K562 (cell line): ENCODE measurements at regions not wholly inside any gene's neighbourhood (a gene's known extent, or its start where the extent isn't known, plus 50 kb on each side); places are given as distances from the start of the nearest gene placed in this dataset.
A peak's percentile ranks its signal among the peaks of the same experiment; 100 is the strongest.

ENCODE experiments used
- BMI1 ChIP-seq: fragments of 150-350 bp; IDR thresholded peaks from 2 replicates; pipeline ENCODE4 v1.6.1; 2014; ENCODE audit warnings: low read length
- ILF3 ChIP-seq: fragments of 450-650 bp; IDR thresholded peaks from 2 replicates; pipeline ENCODE4 v1.6.1; 2018; ENCODE audit warnings: antibody characterized with exemption, mild to moderate bottlenecking, moderate library complexity, borderline replicate concordance
- IRF1 ChIP-seq: sonication (generic); formaldehyde crosslinking; IDR thresholded peaks from 2 replicates; pipeline ENCODE4 v1.8.0; 2022; ENCODE audit warnings: missing genetic modification reagents, mild to moderate bottlenecking, borderline replicate concordance
- KLF6 ChIP-seq: fragments of 250-450 bp; sonication (Bioruptor Pico); IDR thresholded peaks from 2 replicates; pipeline ENCODE4 v1.4.0; 2020; ENCODE audit warnings: mild to moderate bottlenecking, moderate library complexity, borderline replicate concordance
- NCOA1 ChIP-seq: fragments of 450-650 bp; IDR thresholded peaks from 2 replicates; pipeline ENCODE4 v1.6.1; 2016; ENCODE audit warnings: low read depth
- NFATC3 ChIP-seq: fragments of 450-650 bp; IDR thresholded peaks from 2 replicates; pipeline ENCODE4 v1.6.1; 2017; ENCODE audit warnings: mild to moderate bottlenecking
- NFYB ChIP-seq: IDR thresholded peaks from 2 replicates; pipeline ENCODE4 v1.6.1; 2011; ENCODE audit warnings: mild to moderate bottlenecking, moderate library complexity; ENCODE audit not compliant: insufficient read length; ENCODE audit errors: extremely low read depth
- REST ChIP-seq, 2 experiments: fragments of 450-650 bp; formaldehyde crosslinking in 1 of 2; IDR thresholded peaks; 2 replicates each; pipeline versions ENCODE4 v1.4.0 to v1.6.1; 2014 to 2020; ENCODE audit warnings: mild to moderate bottlenecking in 2 of 2, borderline replicate concordance in 1 of 2, low read depth in 1 of 2
- RUNX1 ChIP-seq: sonication (generic); IDR thresholded peaks from 2 replicates; pipeline ENCODE4 v1.6.1; 2016; ENCODE audit warnings: antibody characterized with exemption, low read depth
- TF ChIP-seq, protein P1 (sequence below), 3 experiments: IDR thresholded peaks in 2 of 3; conservative IDR thresholded peaks in 1 of 3; 2 replicates each; pipeline ENCODE4 v1.5.1; 2011 to 2012; ENCODE audit warnings: low read length in 3 of 3, mild to moderate bottlenecking in 3 of 3, control low read depth in 2 of 3, improper control_type of control experiment in 1 of 3, inconsistent platforms in 1 of 3, low read depth in 1 of 3, mixed read lengths in 1 of 3, moderate library complexity in 1 of 3; ENCODE audit not compliant: insufficient read depth in 2 of 3
- TF ChIP-seq, protein P2 (sequence below): fragments of 450-650 bp; IDR thresholded peaks from 2 replicates; pipeline ENCODE4 v1.6.1; 2016

DNA sequence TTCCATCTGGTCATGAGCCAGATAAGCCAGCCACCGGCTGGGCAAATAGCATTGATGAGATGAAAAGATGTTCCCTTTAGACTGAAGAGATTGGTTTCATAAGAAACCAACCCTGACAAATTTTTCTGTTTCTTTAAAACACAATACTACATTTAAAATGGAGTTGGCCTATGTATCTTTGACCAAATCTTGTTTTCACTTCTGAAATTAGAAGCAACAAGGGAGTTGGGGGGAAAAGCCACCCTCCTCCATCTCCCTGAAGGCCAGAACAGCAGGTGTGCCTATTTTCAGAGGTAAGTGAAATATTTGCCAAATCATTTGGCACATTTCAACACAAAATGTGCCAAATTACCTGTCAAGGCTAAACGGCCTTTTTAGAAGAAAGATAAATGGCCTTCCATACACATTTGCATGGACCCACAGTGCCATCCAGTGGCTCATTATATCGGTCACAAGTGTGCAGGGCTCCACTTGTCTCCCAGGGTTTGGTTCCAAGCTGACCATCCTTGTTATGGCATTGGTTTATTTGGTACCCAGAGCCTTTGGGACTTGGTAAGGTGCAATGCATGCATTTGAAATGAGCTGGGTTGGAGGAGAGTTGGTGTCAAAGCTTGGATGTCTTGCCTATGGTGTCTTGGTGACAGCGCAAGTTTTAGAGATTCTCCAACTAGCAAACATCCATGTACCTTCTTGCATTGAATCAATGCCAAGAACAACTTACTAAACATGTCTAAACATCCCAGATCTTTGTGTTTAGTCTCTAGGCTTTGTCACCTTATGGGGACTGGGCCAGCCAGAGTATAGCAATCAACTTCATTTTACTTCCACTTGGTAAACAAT is 372.0 kb upstream of the KIF2A start (continued):
- TF ChIP-seq REST (IDR thresholded peaks at IDR 0.05; ENCODE audit: borderline replicate concordance) (peak; percentile 40; the same call in 1 of the 2 replicates), REST (CRISPR knock-in tag; IDR thresholded peaks at IDR 0.05; ENCODE audit: low read depth) (no peak), IRF1 (no peak), BMI1 (no peak), NFYB (no peak), KLF6 (no peak), NFATC3 (no peak), RUNX1 (no peak), ILF3 (no peak), NCOA1 (no peak)
- TF ChIP-seq, protein P1, sequence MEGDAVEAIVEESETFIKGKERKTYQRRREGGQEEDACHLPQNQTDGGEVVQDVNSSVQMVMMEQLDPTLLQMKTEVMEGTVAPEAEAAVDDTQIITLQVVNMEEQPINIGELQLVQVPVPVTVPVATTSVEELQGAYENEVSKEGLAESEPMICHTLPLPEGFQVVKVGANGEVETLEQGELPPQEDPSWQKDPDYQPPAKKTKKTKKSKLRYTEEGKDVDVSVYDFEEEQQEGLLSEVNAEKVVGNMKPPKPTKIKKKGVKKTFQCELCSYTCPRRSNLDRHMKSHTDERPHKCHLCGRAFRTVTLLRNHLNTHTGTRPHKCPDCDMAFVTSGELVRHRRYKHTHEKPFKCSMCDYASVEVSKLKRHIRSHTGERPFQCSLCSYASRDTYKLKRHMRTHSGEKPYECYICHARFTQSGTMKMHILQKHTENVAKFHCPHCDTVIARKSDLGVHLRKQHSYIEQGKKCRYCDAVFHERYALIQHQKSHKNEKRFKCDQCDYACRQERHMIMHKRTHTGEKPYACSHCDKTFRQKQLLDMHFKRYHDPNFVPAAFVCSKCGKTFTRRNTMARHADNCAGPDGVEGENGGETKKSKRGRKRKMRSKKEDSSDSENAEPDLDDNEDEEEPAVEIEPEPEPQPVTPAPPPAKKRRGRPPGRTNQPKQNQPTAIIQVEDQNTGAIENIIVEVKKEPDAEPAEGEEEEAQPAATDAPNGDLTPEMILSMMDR (IDR thresholded peaks at IDR 0.05 in 2 of 3, conservative IDR thresholded peaks at IDR 0.05 in 1 of 3; ENCODE audit: insufficient read depth in 2 of 3, low read depth in 1 of 3, low read length in 3 of 3): peak; percentile 55 to 70 (median 62)
- TF ChIP-seq, protein P2, sequence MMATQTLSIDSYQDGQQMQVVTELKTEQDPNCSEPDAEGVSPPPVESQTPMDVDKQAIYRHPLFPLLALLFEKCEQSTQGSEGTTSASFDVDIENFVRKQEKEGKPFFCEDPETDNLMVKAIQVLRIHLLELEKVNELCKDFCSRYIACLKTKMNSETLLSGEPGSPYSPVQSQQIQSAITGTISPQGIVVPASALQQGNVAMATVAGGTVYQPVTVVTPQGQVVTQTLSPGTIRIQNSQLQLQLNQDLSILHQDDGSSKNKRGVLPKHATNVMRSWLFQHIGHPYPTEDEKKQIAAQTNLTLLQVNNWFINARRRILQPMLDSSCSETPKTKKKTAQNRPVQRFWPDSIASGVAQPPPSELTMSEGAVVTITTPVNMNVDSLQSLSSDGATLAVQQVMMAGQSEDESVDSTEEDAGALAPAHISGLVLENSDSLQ: peak; percentile 28; the same call in 1 of the 2 replicates
